ENCODE measurements at regions not wholly inside any gene's neighbourhood (a gene's known extent, or its start where the extent isn't known, plus 50 kb on each side); places are given as distances from the start of the nearest gene placed in this dataset.
"Not testable (repeated sequence)": the region's sequence is repeated elsewhere in the genome, so short reads cannot be mapped to it uniquely, and the experiment has no call there.

- not testable (repeated sequence) for TF ChIP-seq YY1 (IDR thresholded peaks at IDR 0.05; ENCODE audit: insufficient read depth, insufficient read length); ZNF274 (IDR thresholded peaks at IDR 0.05; ENCODE audit: low read depth, low read length); SUZ12 (IDR thresholded peaks at IDR 0.05; ENCODE audit: extremely low read depth, insufficient read depth, insufficient read length)
Observed at GRCh38 chr2:91743910-91744309, 3052.4 kb downstream of the RPIA start.
